ENCODE measurements at regions not wholly inside any gene's neighbourhood (a gene's known extent, or its start where the extent isn't known, plus 50 kb on each side); places are given as distances from the start of the nearest gene placed in this dataset.
"Not testable (repeated sequence)": the region's sequence is repeated elsewhere in the genome, so short reads cannot be mapped to it uniquely, and the experiment has no call there.

DNA sequence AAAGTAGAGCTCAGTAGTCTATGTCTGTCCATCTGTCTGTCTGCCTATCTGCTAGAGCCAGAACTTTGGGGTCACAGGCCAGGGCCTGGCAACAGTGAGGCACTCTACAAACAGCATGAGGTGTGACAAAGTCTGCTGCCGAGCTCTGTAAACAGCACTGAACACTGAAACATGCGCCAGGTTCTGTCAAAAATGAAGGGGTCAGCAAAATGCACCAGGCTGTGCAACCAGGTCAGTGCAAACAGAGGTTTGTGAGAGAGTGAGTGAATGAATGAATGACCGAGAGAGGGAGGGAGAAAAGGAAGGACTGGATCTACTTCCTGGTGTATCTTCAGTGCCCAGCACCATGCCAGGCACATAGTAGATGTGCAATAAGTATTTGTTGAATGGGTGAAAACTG lies 1957.8 kb downstream of the FOXD4L5 start:
- TF ChIP-seq, protein P1, sequence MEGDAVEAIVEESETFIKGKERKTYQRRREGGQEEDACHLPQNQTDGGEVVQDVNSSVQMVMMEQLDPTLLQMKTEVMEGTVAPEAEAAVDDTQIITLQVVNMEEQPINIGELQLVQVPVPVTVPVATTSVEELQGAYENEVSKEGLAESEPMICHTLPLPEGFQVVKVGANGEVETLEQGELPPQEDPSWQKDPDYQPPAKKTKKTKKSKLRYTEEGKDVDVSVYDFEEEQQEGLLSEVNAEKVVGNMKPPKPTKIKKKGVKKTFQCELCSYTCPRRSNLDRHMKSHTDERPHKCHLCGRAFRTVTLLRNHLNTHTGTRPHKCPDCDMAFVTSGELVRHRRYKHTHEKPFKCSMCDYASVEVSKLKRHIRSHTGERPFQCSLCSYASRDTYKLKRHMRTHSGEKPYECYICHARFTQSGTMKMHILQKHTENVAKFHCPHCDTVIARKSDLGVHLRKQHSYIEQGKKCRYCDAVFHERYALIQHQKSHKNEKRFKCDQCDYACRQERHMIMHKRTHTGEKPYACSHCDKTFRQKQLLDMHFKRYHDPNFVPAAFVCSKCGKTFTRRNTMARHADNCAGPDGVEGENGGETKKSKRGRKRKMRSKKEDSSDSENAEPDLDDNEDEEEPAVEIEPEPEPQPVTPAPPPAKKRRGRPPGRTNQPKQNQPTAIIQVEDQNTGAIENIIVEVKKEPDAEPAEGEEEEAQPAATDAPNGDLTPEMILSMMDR (IDR thresholded peaks at IDR 0.05), result not testable (repeated sequence)
- not testable (repeated sequence) for TF ChIP-seq ZFX (IDR thresholded peaks at IDR 0.05; ENCODE audit: borderline replicate concordance)

Data from 22Rv1 (cell line).